Neural crest cell (in vitro differentiated cells): ENCODE measurements at regions not wholly inside any gene's neighbourhood (a gene's known extent, or its start where the extent isn't known, plus 50 kb on each side); places are given as distances from the start of the nearest gene placed in this dataset.

ENCODE experiments used
- DNase-seq: peaks from one replicate; pipeline ENCODE4 v3.0.0; 2021; ENCODE audit warnings: low read depth, mixed read lengths, low spot score
- H3K27ac Mint-ChIP-seq: one replicate; pipeline ENCODE4 v1.8.0; 2021; ENCODE audit warnings: mild to moderate bottlenecking, mixed read lengths; ENCODE audit not compliant: unreplicated experiment
- H3K27me3 Mint-ChIP-seq: 2 replicates; pipeline ENCODE4 v1.8.0; 2021; ENCODE audit warnings: low read depth, mild to moderate bottlenecking, mixed read lengths
- H3K36me3 Mint-ChIP-seq: 2 replicates; pipeline ENCODE4 v1.8.0; 2021; ENCODE audit warnings: low read depth, mild to moderate bottlenecking, mixed read lengths
- H3K4me1 Mint-ChIP-seq: 2 replicates; pipeline ENCODE4 v1.8.0; 2021; ENCODE audit warnings: mixed read lengths
- H3K4me3 Mint-ChIP-seq: one replicate; pipeline ENCODE4 v1.8.0; 2021; ENCODE audit warnings: mild to moderate bottlenecking, mixed read lengths
- H3K9me3 Mint-ChIP-seq: 2 replicates; pipeline ENCODE4 v1.8.0; 2021; ENCODE audit warnings: mixed read lengths
- CTCF ChIP-seq: fragments of 200-600 bp; sonication (generic); conservative IDR thresholded peaks from 2 replicates; pipeline ENCODE4 v1.5.0; 2021; ENCODE audit warnings: antibody characterized with exemption, mild to moderate bottlenecking

- Mint-ChIP-seq H3K4me3 (no peak overlapping the region), H3K4me1 (peaks cover 19% of the 10 kb centered on the region)
Observed at GRCh38 chr2:30332791-30333453, 101.6 kb downstream of the LBH start.

GRCh38 chr2:30334762-30335363 lies 103.5 kb downstream of the LBH start:
- H3K27ac Mint-ChIP-seq: peak overlapping the region; percentile 75
- H3K36me3 Mint-ChIP-seq: no peaks in the 10 kb centered on the region
- H3K9me3 Mint-ChIP-seq: peaks cover 3% of the 10 kb centered on the region
- peaks cover 6% of the 10 kb centered on the region for H3K4me1 Mint-ChIP-seq
- no peak for TF ChIP-seq CTCF
- no peaks in the 10 kb centered on the region for H3K27me3 Mint-ChIP-seq
- DNase-seq: no peak
- no peak overlapping the region for H3K4me3 Mint-ChIP-seq

More at GRCh38 chr2:30332791-30333453, 101.6 kb downstream of the LBH start:
- Mint-ChIP-seq H3K9me3 (peaks cover 5% of the 10 kb centered on the region), H3K27me3 (no peaks in the 10 kb centered on the region), H3K36me3 (no peaks in the 10 kb centered on the region), H3K27ac (no peak overlapping the region)
- no peak for TF ChIP-seq CTCF
- no peak for DNase-seq

GRCh38 chr2:30336084-30336483 lies 104.8 kb downstream of the LBH start:
- Mint-ChIP-seq H3K27me3 (no peaks in the 10 kb centered on the region), H3K4me3 (no peak overlapping the region), H3K9me3 (peaks cover 3% of the 10 kb centered on the region), H3K27ac (no peak overlapping the region), H3K36me3 (no peaks in the 10 kb centered on the region), H3K4me1 (peaks cover 6% of the 10 kb centered on the region)
- no peak for TF ChIP-seq CTCF
- DNase-seq: no peak

GRCh38 chr2:30336978-30337841 lies 105.9 kb downstream of the LBH start:
- Mint-ChIP-seq H3K4me3 (no peak overlapping the region), H3K27ac (no peak overlapping the region), H3K36me3 (no peaks in the 10 kb centered on the region), H3K27me3 (no peaks in the 10 kb centered on the region), H3K4me1 (peaks cover 6% of the 10 kb centered on the region), H3K9me3 (peaks cover 3% of the 10 kb centered on the region)
- TF ChIP-seq CTCF: no peak
- no peak for DNase-seq

- TF ChIP-seq CTCF: no peak
- Mint-ChIP-seq H3K36me3 (no peaks in the 10 kb centered on the region), H3K4me3 (no peak overlapping the region), H3K27ac (no peak overlapping the region), H3K9me3 (peaks cover 7% of the 10 kb centered on the region), H3K27me3 (no peaks in the 10 kb centered on the region), H3K4me1 (no peaks in the 10 kb centered on the region)
- no peak for DNase-seq
Observed at GRCh38 chr2:30338475-30338874, 107.1 kb downstream of the LBH start.
